K562 (cell line): ENCODE measurements at regions not wholly inside any gene's neighbourhood (a gene's known extent, or its start where the extent isn't known, plus 50 kb on each side); places are given as distances from the start of the nearest gene placed in this dataset.
A peak's percentile ranks its signal among the peaks of the same experiment; 100 is the strongest.

Experiments used
- ATF1 ChIP-seq, 2 experiments: fragments of 450-650 bp in 1 of 2; IDR thresholded peaks; 2 replicates each; pipeline ENCODE4 v1.6.1; 2016; ENCODE audit warnings: missing compliant biosample characterization in 1 of 2, missing genetic modification characterization in 1 of 2
- C11orf30 ChIP-seq: fragments of 450-650 bp; IDR thresholded peaks from 2 replicates; pipeline ENCODE4 v1.6.1; 2016; ENCODE audit warnings: low read depth, mild to moderate bottlenecking
- CXXC5 ChIP-seq: fragments of 250-450 bp; sonication (Bioruptor Pico); IDR thresholded peaks from 2 replicates; pipeline ENCODE4 v1.8.0; 2022; ENCODE audit warnings: inconsistent platforms, mild to moderate bottlenecking, moderate library complexity
- FOSL1 ChIP-seq: fragments of 200-800 bp; sonication (Bioruptor generic); conservative IDR thresholded peaks from 2 replicates; pipeline ENCODE4 v1.6.1; 2016; ENCODE audit warnings: missing genetic modification characterization, missing compliant biosample characterization
- FOXM1 ChIP-seq, 2 experiments: fragments of 450-650 bp in 1 of 2; sonication (generic) in 1 of 2; formaldehyde crosslinking in 1 of 2; IDR thresholded peaks; 2 replicates each; pipeline versions ENCODE4 v1.6.1 to v1.9.0; 2017 to 2022; ENCODE audit warnings: low read depth in 2 of 2, mild to moderate bottlenecking in 2 of 2, missing genetic modification reagents in 1 of 2, moderate library complexity in 1 of 2
- LEF1 ChIP-seq: fragments of 450-650 bp; IDR thresholded peaks from 2 replicates; pipeline ENCODE4 v1.6.1; 2016; ENCODE audit warnings: mild to moderate bottlenecking
- MAFG ChIP-seq: fragments of 450-650 bp; conservative IDR thresholded peaks from 2 replicates; pipeline ENCODE4 v1.6.1; 2016; ENCODE audit warnings: missing genetic modification characterization, missing compliant biosample characterization
- NFE2 ChIP-seq: IDR thresholded peaks from 2 replicates; pipeline ENCODE4 v1.6.1; 2014; ENCODE audit warnings: antibody characterized with exemption, low read depth
- PHF8 ChIP-seq: fragments of 200-600 bp; sonication (generic); IDR thresholded peaks from 2 replicates; pipeline ENCODE4 v1.6.1; 2012; ENCODE audit warnings: mixed run types, mild to moderate bottlenecking, inconsistent platforms, low read length, moderate library complexity, borderline replicate concordance
- STAT5B ChIP-seq: fragments of 250-450 bp; sonication (Bioruptor Pico); IDR thresholded peaks from 2 replicates; pipeline ENCODE4 v1.8.0; 2021; ENCODE audit warnings: mild to moderate bottlenecking, inconsistent platforms
- YY1 ChIP-seq, 3 experiments: IDR thresholded peaks; 2 replicates each; pipeline ENCODE4 v1.6.1; 2011; ENCODE audit warnings: low read length in 2 of 3, mild to moderate bottlenecking in 2 of 3, moderate library complexity in 2 of 3, borderline replicate concordance in 1 of 3, control low read depth in 1 of 3, low read depth in 1 of 3; ENCODE audit not compliant: insufficient read depth in 3 of 3, insufficient replicate concordance in 2 of 3, control insufficient read depth in 1 of 3, insufficient read length in 1 of 3; ENCODE audit errors: extremely low read depth in 1 of 3
- ZNF140 ChIP-seq: fragments of 250-450 bp; sonication (Bioruptor Pico); IDR thresholded peaks from 2 replicates; pipeline ENCODE4 v1.8.0; 2021; ENCODE audit warnings: moderate library complexity, mild to moderate bottlenecking, inconsistent platforms
- ZNF175 ChIP-seq: fragments of 200-800 bp; sonication (Bioruptor generic); IDR thresholded peaks from 2 replicates; pipeline ENCODE4 v1.6.1; 2016; ENCODE audit warnings: low read depth, mild to moderate bottlenecking, missing genetic modification characterization, missing compliant biosample characterization
- ZNF347 ChIP-seq: fragments of 450-650 bp; formaldehyde crosslinking; IDR thresholded peaks from 2 replicates; pipeline ENCODE4 v1.4.0; 2020; ENCODE audit warnings: low read depth, mild to moderate bottlenecking, moderate library complexity
- ZNF561 ChIP-seq: fragments of 450-650 bp; formaldehyde crosslinking; conservative IDR thresholded peaks from 2 replicates; pipeline ENCODE4 v1.4.0; 2020; ENCODE audit warnings: mild to moderate bottlenecking, moderate library complexity
- TF ChIP-seq, protein P1 (sequence below): fragments of 250-450 bp; sonication (Bioruptor Pico); IDR thresholded peaks from 2 replicates; pipeline ENCODE4 v1.8.0; 2021; ENCODE audit warnings: moderate library complexity, mild to moderate bottlenecking, inconsistent platforms

DNA sequence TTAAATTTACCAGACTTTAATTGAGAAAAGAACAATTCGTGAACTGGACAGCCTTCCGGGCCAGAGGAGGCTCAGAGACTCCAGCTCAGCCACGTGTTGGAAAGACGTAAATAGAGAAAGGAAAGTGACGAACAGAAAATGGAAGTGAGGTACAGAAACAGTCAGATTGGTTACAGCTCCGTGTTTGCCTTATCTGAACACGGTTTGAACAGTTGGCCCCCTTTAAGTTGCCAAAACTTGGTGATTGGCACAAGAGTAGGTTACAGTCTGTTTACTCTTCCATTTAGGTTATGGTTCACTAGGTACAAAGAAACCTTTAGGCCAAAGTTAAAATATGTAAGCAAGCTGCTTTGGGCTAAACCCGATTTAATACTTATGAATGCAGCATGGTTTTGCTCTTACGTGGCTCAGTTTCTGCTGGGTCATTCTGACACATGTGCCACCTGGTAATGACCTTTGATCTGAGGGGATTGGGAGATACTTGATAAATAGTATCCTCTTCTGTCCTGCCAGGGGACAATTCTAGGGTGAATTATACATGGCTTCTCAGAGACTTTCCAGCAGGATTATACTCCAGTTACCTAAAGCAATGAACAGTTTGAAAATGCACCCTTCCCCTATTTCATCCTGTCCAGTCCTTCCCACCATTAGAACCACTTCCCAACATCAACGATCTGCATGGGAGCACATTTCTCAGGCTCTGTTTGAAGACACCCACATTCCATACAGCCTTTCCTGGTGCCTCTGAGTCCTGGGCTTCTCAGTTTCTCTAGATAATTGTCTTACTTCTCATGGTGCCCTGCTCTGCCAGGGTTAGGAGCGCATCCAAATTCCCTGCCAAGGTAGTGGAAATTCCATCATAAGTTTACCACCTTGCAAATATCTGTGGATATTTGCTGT is 65.1 kb upstream of the TGIF1 start (continued):
- TF ChIP-seq, protein P1, sequence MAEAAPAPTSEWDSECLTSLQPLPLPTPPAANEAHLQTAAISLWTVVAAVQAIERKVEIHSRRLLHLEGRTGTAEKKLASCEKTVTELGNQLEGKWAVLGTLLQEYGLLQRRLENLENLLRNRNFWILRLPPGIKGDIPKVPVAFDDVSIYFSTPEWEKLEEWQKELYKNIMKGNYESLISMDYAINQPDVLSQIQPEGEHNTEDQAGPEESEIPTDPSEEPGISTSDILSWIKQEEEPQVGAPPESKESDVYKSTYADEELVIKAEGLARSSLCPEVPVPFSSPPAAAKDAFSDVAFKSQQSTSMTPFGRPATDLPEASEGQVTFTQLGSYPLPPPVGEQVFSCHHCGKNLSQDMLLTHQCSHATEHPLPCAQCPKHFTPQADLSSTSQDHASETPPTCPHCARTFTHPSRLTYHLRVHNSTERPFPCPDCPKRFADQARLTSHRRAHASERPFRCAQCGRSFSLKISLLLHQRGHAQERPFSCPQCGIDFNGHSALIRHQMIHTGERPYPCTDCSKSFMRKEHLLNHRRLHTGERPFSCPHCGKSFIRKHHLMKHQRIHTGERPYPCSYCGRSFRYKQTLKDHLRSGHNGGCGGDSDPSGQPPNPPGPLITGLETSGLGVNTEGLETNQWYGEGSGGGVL (CRISPR knock-in tag) = no peak
- TF ChIP-seq STAT5B (CRISPR knock-in tag) = no peak
- no peak for TF ChIP-seq YY1 (IDR thresholded peaks at IDR 0.05; ENCODE audit: borderline replicate concordance in 1 of 3, control insufficient read depth in 1 of 3, extremely low read depth in 1 of 3, insufficient read depth in 3 of 3, insufficient read length in 1 of 3, insufficient replicate concordance in 2 of 3, low read depth in 1 of 3, low read length in 2 of 3)
- no peak for TF ChIP-seq ZNF347 (CRISPR knock-in tag)
- no peak for TF ChIP-seq ZNF561 (CRISPR knock-in tag)
- TF ChIP-seq CXXC5 (CRISPR knock-in tag) = peak; percentile 9; the same call in 1 of the 2 replicates
- TF ChIP-seq FOSL1 (tag) = peak; percentile 47
- peak; percentile 71 for TF ChIP-seq NFE2
- TF ChIP-seq PHF8 = no peak
- no peak for TF ChIP-seq ATF1 (CRISPR knock-in tag; IDR thresholded peaks at IDR 0.05)
- 0 out of 2 replicates have a peak, but pooled peaks have one; percentile 27 for TF ChIP-seq ATF1 (tag; IDR thresholded peaks at IDR 0.05)
- TF ChIP-seq MAFG (tag) = peak; percentile 33
- TF ChIP-seq LEF1 = no peak
- TF ChIP-seq FOXM1 (IDR thresholded peaks at IDR 0.05; ENCODE audit: low read depth) = no peak
- TF ChIP-seq FOXM1 (CRISPR knock-in tag; IDR thresholded peaks at IDR 0.05; ENCODE audit: low read depth) = no peak
- no peak; the same call in 1 of the 2 replicates for TF ChIP-seq C11orf30
- TF ChIP-seq ZNF140 = no peak
- no peak; the same call in 1 of the 2 replicates for TF ChIP-seq ZNF175
